Transverse colon (tissue), 4 donors: ENCODE measurements at regions not wholly inside any gene's neighbourhood (a gene's known extent, or its start where the extent isn't known, plus 50 kb on each side); places are given as distances from the start of the nearest gene placed in this dataset.

Experiments
- EP300 ChIP-seq: sonication (generic); formaldehyde crosslinking; IDR thresholded peaks from one replicate; pipeline ENCODE4 v1.6.1; 2017; ENCODE audit warnings: antibody characterized with exemption, low read depth
- POLR2A ChIP-seq: fragments of 450-650 bp; IDR thresholded peaks from one replicate; pipeline ENCODE4 v1.6.1; 2016; ENCODE audit warnings: antibody characterized with exemption, mild to moderate bottlenecking, moderate library complexity
- POLR2AphosphoS5 ChIP-seq, 3 donors: sonication (generic); formaldehyde crosslinking; IDR thresholded peaks; one replicate each; pipeline ENCODE4 v1.6.1; 2016; ENCODE audit warnings: antibody characterized with exemption in 3 of 3
- TF ChIP-seq, protein P1 (sequence below), 5 experiments: fragments of 200-600 bp in 3 of 5; fragments of 450-650 bp in 2 of 5; sonication (generic) in 3 of 5; IDR thresholded peaks; 1 replicate in 2 of 5; 2 replicates in 3 of 5; pipeline ENCODE4 v1.5.1; 2016 to 2017; ENCODE audit warnings: antibody characterized with exemption in 5 of 5, inconsistent platforms in 3 of 5, mild to moderate bottlenecking in 2 of 5, moderate library complexity in 1 of 5

DNA sequence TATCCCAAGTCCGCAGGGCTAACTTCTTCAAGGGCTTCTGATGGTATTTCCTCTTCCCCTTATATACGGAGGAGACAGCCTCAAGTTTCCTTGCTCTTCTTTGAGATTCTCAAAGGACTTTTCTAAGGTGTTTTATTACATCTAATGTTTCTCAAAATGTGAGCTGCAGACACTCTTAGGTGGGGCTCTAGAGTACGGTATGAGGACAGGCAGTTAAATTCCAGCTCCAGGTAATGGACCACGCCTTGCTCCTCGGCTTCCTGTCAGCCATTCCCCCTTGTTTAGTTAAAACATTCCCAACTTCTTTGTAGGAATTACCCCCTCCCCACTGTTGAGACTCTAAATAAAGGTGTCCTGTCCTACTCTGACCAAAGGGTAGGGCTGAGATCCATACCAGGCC lies 131.9 kb downstream of the IRS1 start:
- TF ChIP-seq, protein P1, sequence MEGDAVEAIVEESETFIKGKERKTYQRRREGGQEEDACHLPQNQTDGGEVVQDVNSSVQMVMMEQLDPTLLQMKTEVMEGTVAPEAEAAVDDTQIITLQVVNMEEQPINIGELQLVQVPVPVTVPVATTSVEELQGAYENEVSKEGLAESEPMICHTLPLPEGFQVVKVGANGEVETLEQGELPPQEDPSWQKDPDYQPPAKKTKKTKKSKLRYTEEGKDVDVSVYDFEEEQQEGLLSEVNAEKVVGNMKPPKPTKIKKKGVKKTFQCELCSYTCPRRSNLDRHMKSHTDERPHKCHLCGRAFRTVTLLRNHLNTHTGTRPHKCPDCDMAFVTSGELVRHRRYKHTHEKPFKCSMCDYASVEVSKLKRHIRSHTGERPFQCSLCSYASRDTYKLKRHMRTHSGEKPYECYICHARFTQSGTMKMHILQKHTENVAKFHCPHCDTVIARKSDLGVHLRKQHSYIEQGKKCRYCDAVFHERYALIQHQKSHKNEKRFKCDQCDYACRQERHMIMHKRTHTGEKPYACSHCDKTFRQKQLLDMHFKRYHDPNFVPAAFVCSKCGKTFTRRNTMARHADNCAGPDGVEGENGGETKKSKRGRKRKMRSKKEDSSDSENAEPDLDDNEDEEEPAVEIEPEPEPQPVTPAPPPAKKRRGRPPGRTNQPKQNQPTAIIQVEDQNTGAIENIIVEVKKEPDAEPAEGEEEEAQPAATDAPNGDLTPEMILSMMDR (IDR thresholded peaks at IDR 0.05) = no peak
- no peak for TF ChIP-seq POLR2A
- no peak for TF ChIP-seq POLR2AphosphoS5 (IDR thresholded peaks at IDR 0.05)
- no peak for TF ChIP-seq EP300
